NAMALWA (cell line): ENCODE measurements at regions not wholly inside any gene's neighbourhood (a gene's known extent, or its start where the extent isn't known, plus 50 kb on each side); places are given as distances from the start of the nearest gene placed in this dataset.

ENCODE experiments used
- DNase-seq: peaks from one replicate; pipeline ENCODE4 v3.0.0-alpha.2; 2015; ENCODE audit warnings: low spot score

GRCh38 chr2:48258481-48259149, 55.9 kb upstream of the FOXN2 start:
- no peak for DNase-seq

- no peak for DNase-seq
These were observed 54.7 kb upstream of the FOXN2 start for GRCh38 chr2:48259811-48260210.

GRCh38 chr2:48264627-48265026, 49.9 kb upstream of the FOXN2 start:
- DNase-seq = no peak
